ENCODE measurements at regions not wholly inside any gene's neighbourhood (a gene's known extent, or its start where the extent isn't known, plus 50 kb on each side); places are given as distances from the start of the nearest gene placed in this dataset.

DNA sequence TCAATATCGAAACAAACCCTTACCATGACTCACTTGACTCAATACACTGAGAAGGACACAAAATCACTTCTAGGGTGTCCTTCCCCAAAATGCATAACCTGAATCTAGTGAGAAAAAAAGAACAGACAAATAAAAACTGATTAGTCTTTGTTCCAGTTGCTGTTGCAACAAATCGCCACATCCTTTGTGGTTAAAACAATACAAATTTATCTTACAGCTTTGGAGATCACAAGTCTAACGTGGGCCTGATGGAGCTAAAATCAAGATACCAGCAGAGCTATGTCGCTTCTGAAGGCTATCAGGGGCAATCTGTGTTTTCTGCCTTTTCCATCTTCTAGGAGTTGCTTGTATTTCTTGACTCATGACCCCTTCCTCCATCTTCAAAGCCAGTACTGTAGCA is 541.7 kb downstream of the KCNJ3 start:
- no peak for DNase-seq

DNA sequence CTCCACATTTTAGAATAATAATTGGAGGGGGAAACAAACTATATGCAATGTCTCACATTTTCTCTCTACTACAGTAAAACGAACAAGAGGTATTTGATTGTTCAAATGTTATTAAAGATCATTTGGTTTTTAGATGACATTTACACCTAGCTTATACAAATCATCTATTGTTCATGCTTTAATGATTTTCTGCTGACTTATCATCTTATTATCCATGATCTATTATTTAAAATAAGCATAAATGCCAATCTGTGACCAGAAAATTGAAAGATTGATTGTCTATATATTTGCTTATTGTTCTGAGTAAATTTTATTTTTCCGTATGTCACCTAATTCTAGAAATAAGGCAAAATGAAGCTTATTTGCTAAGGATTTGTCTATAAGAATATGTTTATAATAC is 537.2 kb downstream of the KCNJ3 start:
- no peak for DNase-seq

DNA sequence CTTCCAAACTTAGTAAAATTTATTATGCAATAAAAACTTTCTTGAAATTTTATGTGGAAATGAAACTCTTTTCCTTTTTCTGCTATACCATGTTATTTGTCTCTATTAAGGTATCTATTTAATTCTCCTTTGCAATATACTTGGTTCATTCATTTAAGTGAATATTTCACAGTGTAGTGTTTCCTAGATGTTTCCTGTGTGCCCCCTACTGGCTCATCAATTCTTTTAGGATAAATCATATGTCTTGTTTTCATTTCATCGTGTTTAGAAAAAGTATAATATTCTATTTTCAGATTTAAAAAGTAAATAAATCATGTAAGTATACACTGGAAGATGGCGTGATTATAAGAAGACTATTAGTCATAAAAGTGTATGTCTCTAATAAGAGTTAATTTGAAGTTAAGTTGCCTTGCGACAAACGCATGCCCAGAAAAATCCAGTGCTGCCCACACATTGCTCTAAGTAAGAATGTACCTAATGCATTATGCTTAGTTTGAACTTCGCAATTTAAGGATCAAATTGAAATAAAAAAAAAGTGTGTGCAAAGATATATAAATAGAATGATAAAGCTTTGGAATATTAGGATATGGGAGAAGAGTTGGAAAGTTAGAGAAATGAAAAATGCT is 525.4 kb downstream of the KCNJ3 start:
- DNase-seq = peak; percentile 62

DNA sequence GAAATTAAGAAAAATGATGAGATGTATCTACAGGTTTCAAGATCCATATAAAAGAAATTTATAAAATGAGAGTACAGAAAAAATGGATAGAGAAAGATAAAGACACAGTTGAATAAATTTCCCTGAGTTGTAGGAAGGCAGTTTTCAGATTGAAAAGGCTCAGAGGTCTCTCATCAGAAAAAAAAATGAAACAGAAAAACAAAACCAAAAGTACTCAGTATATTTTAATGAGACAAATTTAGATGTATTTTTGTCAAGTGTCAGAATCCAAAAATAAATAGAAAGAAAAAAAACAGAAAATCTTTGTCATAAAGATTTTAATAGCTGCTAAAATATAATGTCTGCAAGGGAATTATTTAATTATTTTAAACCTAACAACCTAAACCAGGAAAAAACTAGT is 520.5 kb downstream of the KCNJ3 start:
- no peak for DNase-seq

DNA sequence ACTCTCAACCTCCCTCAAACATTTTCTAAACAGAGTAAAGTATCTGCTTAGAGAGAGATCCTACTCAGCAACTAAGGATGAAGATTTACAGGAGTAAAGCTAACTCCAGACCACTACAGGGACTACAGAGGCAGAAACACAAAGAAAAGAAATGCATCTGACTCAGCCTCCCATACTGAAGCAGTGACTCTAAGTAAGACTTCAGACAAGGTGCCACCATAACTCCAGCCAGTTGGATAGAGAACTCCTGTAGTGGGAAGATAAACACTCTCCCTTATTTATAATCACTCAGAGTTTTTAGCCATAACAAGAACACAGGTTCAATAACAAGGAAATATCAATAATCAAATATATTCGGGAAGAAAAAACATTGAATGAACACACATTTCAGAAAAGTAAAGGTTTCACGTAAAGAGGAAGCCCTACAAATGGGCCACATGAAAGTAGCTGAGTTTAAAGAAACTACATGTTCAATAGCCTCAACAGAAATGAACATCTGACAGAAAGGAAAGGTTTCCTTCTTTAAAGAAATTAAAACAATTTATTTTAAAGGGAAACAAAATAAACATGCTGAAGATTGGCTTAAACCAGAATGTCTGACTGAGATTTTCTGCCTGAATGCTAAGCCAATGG is 519.9 kb downstream of the KCNJ3 start:
- DNase-seq = no peak

DNA sequence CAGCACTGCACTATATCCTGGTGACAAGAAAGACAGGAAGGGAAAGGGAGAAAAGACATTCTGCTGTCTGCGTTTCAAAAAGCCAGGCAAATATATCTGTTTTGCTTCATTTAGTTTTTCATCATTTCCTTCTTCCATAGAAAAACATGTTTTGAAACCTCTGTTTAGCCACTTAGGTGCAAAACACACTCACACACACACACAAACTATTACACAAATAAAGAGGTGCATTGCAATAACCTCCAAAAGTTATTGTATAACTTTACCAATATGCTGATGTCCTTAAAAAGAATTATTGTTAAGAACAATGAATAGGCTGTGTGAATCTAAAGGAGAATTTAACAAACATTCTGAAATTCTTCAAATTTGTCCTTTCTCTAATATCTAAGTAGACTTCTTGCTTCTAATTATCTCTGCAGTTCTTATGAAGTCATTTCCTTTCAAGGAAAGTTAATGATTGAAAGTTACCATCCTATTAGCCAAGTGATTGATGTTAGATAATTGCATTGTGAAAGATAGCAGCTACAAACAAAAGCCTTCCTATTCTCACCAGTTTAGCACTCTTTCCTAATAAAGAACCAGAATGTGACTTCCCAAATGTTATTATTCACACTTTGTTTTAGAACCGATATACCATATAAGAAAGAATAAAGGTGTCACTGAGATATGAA is 516.7 kb downstream of the KCNJ3 start:
- DNase-seq = no peak

DNA sequence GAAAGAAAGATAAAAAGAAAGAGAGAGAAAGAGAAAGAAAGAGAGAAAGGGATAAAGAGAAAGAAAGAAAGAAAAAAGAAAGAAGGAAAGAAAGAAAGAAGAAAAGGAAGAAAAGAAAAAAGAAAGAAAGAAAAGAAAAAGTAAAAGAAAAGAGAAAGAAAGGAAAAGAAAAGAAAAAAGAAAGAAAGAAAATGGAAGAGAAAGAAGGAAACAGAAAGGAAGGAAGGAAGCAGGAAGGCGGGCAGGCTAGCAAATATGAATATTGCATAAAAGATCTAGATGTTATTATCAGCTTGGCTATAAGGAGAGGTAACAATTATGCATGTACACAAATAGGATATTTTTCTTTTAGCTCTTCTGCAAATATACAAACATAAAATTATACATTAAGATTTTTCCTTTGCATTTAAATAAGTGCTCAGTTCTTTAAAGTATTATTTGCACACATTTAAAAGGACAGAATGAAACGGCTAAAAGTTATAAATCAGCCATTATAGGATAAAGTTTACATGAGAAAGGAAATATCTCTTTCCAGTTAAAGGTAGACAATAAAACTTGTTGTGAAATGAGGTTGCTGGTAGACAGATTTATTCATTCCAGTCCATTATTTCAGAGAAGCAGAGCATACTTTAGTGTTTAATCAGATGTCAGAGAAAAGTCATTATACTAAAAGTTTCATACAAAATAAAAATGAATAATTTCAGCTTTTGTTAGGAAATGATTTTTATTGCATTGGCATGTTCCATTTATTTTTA is 511.4 kb downstream of the KCNJ3 start:
- DNase-seq = no peak

DNA sequence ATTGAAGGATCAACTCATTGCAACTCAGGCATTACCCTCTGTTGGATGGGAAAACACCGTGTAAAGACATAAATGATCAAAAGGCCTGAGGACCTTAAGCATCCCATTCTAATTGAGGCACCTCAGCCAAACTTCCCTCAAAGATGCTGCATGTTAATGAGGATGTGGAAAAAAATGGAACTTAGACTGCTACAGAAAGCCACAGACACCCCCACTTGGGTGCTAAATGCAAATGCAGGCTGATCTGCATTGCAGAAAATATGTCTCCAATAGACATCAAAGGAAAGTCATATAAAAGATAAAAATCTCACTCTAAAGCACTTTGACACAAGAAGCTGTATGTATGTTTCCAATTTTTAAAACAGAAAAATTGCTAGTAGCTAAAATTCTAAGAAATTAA is 504.7 kb downstream of the KCNJ3 start:
- DNase-seq = peak; percentile 68

DNA sequence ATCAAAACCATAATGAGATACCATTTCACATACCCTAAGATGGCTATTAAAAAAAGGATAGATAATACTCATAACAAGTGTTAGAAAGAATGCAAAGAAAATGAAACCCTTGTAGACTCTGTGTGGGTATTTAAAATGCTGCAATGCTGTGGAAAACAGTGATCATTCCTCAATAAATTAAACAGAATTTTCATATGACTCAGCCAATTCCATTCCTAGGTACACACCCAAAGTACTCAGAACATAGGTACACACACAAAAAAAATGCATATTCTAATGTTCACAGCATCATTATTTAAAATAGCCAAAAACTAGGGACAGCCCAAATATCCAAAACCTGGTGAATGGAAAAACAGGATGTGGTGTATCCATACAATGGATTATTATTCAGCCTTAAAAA is 502.3 kb downstream of the KCNJ3 start:
- no peak for DNase-seq

DNA sequence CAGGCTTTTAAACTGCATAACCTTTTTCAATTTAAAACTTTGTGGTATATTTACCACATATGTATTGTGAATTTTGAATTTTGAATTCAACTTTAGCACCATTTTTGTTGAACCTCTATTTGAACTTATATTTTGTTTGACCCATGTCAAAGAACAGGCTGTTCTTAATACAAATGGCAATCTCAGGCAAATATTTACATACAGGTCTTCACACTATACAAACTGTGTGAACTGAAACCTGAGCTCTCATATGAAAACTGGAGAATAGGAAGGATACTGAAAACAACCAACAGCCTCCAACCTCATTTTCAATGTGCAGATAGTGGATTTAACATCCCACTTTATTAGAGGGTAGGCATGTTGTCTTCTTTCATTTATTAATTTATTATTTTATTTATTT is 491.8 kb downstream of the KCNJ3 start:
- peak; percentile 79 for DNase-seq

DNA sequence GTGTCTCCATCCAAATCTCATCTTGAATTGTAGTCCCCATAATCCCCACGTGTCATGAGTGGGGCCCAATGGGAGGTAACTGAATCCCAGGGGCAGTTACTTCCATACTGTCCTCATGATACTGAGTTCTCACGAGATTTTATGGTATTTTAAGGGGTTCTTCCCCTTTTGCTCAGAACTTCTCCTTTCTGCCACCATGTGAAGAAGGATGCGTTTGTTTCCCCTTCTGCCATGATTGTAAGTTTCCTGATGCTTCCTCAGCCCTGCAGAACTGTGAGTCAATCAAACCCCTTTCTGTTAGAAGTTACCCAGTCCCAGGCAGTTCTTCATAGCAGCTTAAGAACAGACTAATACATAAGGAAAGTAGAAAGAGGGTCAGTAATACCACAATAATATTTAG is 480.4 kb downstream of the KCNJ3 start:
- no peak for DNase-seq

DNA sequence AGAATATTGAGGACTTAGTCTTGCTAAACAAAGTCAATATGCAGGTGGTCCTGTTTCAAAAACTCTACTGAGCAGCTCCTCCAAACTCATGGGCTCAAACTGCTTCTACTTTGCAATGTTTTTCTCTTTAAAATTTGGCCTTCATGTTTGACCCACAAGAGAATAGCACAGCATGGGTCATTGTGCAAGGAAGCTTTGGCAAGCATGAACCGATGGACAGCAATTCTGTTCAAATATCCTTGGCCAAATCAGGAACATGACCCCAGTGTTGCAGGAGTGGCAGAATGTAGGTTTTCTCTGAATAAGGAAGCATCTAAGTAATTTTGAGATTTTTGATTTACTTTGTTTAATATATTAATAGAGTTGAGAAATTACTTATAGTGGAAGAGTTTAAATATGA is 477.9 kb downstream of the KCNJ3 start:
- DNase-seq = peak; percentile 43

DNA sequence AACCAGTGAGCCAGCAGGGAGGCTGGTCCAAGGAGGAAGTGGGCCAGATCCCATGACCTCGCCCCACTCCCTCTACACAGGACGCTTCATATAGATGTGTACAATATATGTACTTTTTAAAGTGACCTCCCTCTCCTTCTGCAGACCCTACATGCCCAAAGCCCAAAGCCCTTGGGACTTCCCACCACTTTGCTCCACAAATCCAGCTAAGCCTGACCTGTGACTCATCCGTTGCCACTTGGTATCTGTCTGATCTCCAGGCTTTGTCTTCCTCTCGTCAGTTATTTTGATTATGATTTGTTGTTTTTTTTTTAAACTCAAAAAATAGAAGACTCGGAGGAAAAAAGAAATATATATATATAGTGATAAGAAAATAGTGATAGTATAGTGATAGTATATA is 470.8 kb downstream of the KCNJ3 start:
- DNase-seq = no peak

DNA sequence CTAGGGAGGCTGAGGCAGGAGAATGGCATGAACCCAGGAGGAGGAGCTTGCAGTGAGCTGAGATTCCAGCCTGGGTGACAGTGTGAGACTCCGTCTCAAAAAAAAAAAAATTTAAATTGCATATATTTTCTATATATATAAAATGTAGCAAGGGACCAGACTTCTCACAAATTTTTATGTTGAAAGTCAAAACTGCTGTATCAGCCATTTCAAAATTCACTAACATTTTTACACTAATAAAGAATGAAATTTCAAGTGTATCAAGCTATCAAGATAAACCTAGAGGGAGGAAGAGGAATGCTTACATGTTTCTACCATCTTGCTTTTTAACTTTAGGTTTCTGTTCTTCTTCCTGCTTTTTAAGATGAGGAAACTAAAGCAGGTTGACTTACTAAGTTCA is 464.0 kb downstream of the KCNJ3 start:
- no peak for DNase-seq

DNA sequence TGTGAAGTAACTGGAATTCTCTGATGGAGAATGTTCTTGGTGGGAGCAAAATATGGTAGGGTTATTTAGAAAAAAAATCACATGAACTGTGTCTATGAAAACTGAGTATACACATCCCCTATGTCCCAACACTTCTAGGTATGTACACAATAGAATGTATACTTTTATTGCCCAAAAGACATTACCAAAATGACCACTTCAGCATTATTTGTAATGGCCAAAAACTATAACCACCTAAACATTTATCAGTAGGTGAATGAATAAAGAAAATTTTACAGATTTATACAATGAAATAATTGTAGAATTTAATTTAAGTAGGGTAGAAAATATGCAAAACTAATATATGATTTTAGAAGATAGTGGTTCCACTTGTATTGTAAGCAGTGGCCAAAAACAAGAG is 462.8 kb downstream of the KCNJ3 start:
- DNase-seq = no peak

DNA sequence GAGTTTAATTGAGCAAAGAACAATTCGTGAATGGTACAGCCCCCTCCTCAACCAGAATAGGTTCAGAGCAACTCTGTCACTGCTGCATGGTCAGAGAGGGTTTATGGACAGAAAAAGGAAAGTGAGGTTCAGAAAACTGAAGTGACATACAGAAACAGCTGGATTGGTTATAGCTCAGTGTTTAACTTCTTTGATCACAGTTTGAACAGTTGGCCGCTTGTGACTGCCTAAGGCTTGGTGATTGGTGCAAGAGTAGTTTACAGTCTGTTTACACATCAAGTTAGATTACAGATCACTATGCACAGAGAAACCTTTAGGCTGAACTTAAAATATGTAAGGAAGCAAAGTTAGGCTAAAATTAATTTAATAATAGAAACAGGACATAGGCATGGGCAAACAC is 459.2 kb downstream of the KCNJ3 start:
- no peak for DNase-seq

DNA sequence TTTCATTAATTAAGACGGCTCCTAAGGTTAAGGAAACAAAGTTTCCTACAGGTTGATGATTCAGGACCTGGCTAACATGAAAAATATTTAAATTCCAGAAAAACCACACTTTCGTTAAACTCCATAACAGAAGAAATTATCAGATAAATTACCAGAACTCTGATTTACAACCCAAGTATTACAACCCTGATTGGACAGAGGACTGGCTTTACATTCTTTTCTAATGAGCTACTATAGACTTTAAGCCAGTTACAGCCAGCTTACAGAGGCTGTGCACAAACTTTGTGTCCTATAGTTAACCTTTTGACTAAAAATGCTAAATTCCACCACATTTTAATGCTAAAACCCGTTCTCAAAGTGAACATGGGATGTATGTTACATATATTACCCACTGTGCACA is 458.6 kb downstream of the KCNJ3 start:
- DNase-seq = no peak

DNA sequence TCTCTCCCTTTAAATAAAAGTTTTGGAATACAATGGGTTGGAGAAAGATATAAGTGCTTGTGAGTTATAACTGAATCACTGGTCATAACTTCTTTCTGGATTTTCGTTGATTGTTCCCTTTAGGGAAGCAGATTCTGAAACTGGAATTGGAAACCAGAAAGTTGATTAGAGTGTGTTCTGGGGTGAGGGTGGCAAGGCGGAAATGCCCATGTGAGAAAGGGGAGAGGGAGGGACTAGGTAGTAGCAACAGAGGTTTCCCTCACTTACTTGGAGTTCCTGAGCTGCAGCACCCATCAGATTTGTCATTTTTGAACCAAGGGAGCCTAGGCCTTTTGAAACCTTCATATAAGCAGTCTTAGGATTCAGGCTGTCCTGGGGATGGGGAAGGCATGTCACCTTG is 453.4 kb downstream of the KCNJ3 start:
- no peak for DNase-seq

DNA sequence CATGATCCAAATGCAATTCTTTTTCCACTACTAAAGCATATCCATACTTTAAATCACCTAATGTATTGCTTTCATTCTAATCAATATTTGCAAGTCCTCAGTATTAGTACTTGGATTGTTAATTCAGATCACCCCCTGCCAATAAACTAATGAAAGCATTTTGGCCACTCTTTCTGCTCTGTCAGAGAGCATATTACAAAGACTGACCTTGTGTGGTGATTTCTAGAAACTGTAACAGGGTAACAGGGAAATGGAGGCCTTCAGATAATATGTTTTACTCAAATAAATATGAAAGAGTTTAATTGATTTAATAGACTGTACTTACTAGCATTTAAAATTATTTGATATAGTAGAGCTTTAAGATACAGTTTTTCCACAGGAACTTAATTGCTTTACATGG is 453.0 kb downstream of the KCNJ3 start:
- no peak for DNase-seq

DNA sequence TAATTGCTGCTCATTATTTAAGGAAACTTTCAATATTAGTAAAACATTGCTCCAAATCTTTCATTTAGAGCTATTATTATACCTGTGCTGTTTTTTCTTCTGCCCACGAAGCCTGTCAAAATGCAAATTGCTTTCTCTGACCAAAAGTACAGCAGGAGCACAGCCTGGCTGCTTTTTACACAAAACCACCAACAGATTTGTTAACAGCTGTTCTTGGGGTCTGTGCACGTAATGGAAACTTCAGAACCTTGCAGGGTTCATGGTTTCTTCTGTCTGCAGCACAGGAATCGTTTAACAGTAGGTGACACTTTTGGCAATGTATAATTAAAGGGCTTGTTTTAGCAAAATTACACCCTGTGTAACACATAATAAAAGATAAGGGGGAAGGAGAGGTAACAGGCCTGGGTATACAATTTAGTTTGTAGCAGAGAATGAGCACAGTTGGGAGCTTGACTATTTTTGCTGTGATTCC is 447.3 kb downstream of the KCNJ3 start:
- DNase-seq = peak; percentile 96

DNA sequence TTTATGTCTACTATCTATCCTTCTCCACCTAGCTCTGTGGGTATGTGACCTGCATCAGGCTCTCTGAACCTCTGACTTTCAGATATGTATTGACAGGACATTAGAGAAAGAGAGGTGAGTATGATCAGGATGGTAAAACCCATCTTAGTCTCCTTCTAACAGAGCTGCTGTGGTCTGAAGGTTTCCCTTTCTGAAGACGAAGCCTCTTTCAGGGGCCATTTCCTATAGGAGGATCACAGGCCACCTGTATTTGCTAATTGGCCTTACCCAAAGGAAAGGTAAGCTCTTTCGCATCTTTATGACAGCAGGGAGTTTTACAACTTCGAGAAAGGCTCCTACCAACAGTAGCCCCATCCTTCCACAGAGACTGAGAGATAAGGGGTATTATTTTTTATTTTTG is 442.9 kb downstream of the KCNJ3 start:
- DNase-seq = no peak

DNA sequence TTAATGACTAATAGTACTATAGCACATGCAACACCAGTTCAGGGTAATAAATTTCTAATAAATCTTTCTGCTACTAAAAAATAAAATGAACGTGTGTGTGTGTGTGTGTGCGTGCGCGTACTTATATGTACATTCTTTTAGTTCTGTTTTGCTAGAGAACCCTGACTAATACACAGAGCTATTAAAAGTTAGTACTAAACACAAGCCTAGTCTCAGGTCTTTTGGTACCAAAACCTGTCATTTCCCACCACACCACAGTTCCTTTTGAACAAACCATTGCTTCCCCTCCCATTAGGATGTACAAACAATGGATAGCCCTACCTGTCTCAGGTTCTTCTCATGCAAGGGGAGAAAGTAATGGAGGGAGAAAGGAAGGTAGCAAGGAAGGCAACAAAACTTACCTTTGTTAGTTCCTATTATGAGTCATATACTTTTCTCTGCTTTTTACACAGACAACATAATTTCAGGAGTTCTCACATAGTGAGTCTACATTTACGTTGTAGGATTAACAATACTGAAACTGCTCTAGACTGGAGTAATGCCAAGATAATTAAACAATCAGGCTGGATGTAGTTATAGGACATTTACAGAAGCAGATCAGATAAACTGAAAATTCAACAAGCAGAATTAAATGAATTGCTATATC is 427.2 kb downstream of the KCNJ3 start:
- peak; percentile 60 for DNase-seq

DNA sequence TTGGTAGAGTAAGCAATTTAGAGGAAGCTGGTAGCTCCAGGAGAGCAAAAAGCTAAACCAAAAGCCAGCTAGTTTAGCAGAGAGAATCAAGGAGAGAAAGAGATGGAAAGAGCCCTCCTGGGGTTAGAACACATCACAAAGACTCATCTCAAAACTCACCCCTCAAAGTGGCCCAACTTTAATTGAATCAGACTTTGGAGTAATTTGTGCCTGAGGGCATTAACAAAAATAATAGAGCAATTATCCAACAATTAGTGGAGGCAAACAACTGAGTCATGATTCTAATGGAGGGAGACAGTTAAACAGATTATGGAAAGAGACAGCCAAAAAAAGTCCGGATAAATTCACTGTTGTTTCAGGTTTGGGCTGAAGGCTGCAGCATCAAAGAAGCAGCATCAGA is 417.4 kb downstream of the KCNJ3 start:
- DNase-seq = peak; percentile 73
